Parathyroid adenoma (tissue), 2 donors: ENCODE measurements at regions not wholly inside any gene's neighbourhood (a gene's known extent, or its start where the extent isn't known, plus 50 kb on each side); places are given as distances from the start of the nearest gene placed in this dataset.

ENCODE experiments used
- H2AFZ ChIP-seq: fragments of 300-600 bp; sonication (generic); one replicate; pipeline ENCODE4 v1.7.0; 2017; ENCODE audit warnings: antibody characterized with exemption, mild to moderate bottlenecking
- H3K27ac ChIP-seq: fragments of 300-600 bp; sonication (generic); one replicate; pipeline ENCODE4 v1.7.0; 2017
- H3K27me3 ChIP-seq: fragments of 300-600 bp; sonication (generic); one replicate; pipeline ENCODE4 v1.7.0; 2017; ENCODE audit warnings: low read length; ENCODE audit not compliant: control insufficient read depth, insufficient read depth
- H3K36me3 ChIP-seq: fragments of 300-600 bp; sonication (generic); one replicate; pipeline ENCODE4 v1.7.0; 2017; ENCODE audit warnings: low read length; ENCODE audit not compliant: control insufficient read depth, insufficient read depth
- H3K4me1 ChIP-seq: fragments of 300-600 bp; sonication (generic); one replicate; pipeline ENCODE4 v1.7.0; 2017; ENCODE audit warnings: control low read depth
- H3K4me2 ChIP-seq: fragments of 300-600 bp; sonication (generic); one replicate; pipeline ENCODE4 v1.7.0; 2017; ENCODE audit warnings: low read length
- H3K4me3 ChIP-seq: fragments of 300-600 bp; sonication (generic); one replicate; pipeline ENCODE4 v1.7.0; 2017; ENCODE audit warnings: low read depth, low read length
- H3K79me2 ChIP-seq: fragments of 300-600 bp; sonication (generic); one replicate; pipeline ENCODE4 v1.7.0; 2017; ENCODE audit warnings: control low read depth
- H3K9ac ChIP-seq: fragments of 300-600 bp; sonication (generic); one replicate; pipeline ENCODE4 v1.7.0; 2017; ENCODE audit warnings: mild to moderate bottlenecking
- H3K9me3 ChIP-seq: fragments of 300-600 bp; sonication (generic); one replicate; pipeline ENCODE4 v1.7.0; 2017; ENCODE audit warnings: low read length; ENCODE audit not compliant: control insufficient read depth
- TF ChIP-seq, protein P1 (sequence below): fragments of 300-600 bp; sonication (generic); IDR thresholded peaks from one replicate; pipeline ENCODE4 v1.7.0; 2017; ENCODE audit warnings: antibody characterized with exemption, mild to moderate bottlenecking
- donor health status: primary hyperparathyroidism.

- H3K4me2 ChIP-seq, result no peak overlapping the region
- H3K4me3 ChIP-seq, result no peak overlapping the region
- no peaks in the 10 kb centered on the region for H3K9me3 ChIP-seq
- H3K79me2 ChIP-seq, result no peaks in the 10 kb centered on the region
- H3K27ac ChIP-seq, result no peak overlapping the region
- no peak overlapping the region for H2AFZ ChIP-seq
- no peaks in the 10 kb centered on the region for H3K36me3 ChIP-seq
- no peaks in the 10 kb centered on the region for H3K27me3 ChIP-seq
- no peaks in the 10 kb centered on the region for H3K4me1 ChIP-seq
- TF ChIP-seq, protein P1, sequence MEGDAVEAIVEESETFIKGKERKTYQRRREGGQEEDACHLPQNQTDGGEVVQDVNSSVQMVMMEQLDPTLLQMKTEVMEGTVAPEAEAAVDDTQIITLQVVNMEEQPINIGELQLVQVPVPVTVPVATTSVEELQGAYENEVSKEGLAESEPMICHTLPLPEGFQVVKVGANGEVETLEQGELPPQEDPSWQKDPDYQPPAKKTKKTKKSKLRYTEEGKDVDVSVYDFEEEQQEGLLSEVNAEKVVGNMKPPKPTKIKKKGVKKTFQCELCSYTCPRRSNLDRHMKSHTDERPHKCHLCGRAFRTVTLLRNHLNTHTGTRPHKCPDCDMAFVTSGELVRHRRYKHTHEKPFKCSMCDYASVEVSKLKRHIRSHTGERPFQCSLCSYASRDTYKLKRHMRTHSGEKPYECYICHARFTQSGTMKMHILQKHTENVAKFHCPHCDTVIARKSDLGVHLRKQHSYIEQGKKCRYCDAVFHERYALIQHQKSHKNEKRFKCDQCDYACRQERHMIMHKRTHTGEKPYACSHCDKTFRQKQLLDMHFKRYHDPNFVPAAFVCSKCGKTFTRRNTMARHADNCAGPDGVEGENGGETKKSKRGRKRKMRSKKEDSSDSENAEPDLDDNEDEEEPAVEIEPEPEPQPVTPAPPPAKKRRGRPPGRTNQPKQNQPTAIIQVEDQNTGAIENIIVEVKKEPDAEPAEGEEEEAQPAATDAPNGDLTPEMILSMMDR, result no peak
- no peak overlapping the region for H3K9ac ChIP-seq
These were observed 112.1 kb upstream of the FAM204A start for GRCh38 chr10:118454211-118454610.

- H3K79me2 ChIP-seq, result no peaks in the 10 kb centered on the region
- no peaks in the 10 kb centered on the region for H3K4me1 ChIP-seq
- H3K9ac ChIP-seq, result no peak overlapping the region
- H2AFZ ChIP-seq, result no peak overlapping the region
- H3K4me3 ChIP-seq, result no peak overlapping the region
- no peaks in the 10 kb centered on the region for H3K9me3 ChIP-seq
- no peak overlapping the region for H3K27ac ChIP-seq
- H3K27me3 ChIP-seq, result no peaks in the 10 kb centered on the region
- H3K36me3 ChIP-seq, result no peaks in the 10 kb centered on the region
- TF ChIP-seq, protein P1, result no peak
- H3K4me2 ChIP-seq, result no peak overlapping the region
These were observed 110.0 kb upstream of the FAM204A start for GRCh38 chr10:118452098-118452497.

DNA sequence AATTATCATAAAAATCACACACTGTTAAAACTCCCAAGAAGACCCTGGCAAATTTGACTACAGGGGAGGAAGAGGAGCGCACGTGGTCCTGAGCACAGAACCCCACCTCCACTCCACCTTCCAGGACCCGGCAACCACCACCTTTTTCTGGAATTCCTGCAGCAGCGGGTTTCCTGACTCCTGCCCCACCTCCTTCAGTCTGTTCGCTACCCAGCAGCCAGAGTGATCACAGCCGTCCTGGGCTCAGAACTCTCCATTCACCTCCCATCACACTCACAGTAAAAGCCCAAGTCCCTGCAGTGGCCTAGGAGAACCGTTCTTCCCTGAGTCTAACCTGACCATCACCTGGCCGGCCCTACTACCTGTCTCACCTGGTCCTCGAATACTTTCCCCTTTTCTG, 107.4 kb upstream of the FAM204A start:
- H3K4me1 ChIP-seq, result no peaks in the 10 kb centered on the region
- no peaks in the 10 kb centered on the region for H3K36me3 ChIP-seq
- H3K4me2 ChIP-seq, result no peak overlapping the region
- H3K9ac ChIP-seq, result no peak overlapping the region
- no peak overlapping the region for H3K27ac ChIP-seq
- no peaks in the 10 kb centered on the region for H3K79me2 ChIP-seq
- H3K9me3 ChIP-seq, result no peaks in the 10 kb centered on the region
- no peaks in the 10 kb centered on the region for H3K27me3 ChIP-seq
- H3K4me3 ChIP-seq, result no peak overlapping the region
- no peak overlapping the region for H2AFZ ChIP-seq
- TF ChIP-seq, protein P1, result no peak

GRCh38 chr10:118448744-118449143, 106.6 kb upstream of the FAM204A start:
- H3K79me2 ChIP-seq, result no peaks in the 10 kb centered on the region
- H3K27me3 ChIP-seq, result no peaks in the 10 kb centered on the region
- no peaks in the 10 kb centered on the region for H3K9me3 ChIP-seq
- no peaks in the 10 kb centered on the region for H3K4me1 ChIP-seq
- TF ChIP-seq, protein P1, result no peak
- no peak overlapping the region for H2AFZ ChIP-seq
- no peak overlapping the region for H3K9ac ChIP-seq
- no peaks in the 10 kb centered on the region for H3K36me3 ChIP-seq
- no peak overlapping the region for H3K4me2 ChIP-seq
- no peak overlapping the region for H3K4me3 ChIP-seq
- H3K27ac ChIP-seq, result no peak overlapping the region

DNA sequence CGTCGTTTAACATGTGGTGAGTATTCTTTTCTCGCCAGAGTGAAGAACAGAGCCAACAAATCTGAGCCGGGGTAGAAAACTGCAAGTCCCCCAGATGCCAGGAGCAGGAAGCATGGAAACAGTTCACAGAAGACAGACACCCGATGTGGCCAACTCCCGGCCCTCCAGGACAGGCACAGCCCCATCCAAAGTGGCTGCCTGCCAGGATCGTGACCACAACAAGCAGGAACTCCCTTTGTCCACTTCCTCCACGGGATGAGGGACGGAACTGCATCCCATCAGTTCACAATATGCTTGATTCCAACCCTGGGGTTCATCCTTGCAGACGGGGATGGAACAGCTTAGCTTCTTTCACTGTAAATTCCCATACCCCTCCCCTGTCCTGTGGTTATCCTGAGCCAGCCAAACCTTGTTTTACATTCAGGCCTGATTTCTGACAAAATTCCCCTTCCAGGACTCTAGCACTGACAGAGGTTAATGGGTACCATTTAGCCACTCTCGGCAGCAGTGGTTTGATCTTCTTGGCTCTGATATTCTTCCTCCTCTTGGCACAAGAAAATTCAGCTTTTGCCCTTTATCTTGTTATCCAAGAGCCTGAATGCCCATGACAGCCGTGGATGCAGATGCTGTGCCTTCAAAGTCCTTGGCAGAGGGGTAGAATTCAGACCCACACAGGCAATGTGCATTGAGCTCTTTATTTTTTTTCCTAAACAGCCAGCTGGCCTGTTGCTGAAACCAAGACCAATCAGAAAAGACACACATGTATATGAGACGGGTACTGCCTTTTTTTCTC, 105.5 kb upstream of the FAM204A start:
- no peaks in the 10 kb centered on the region for H3K36me3 ChIP-seq
- no peak overlapping the region for H3K9ac ChIP-seq
- H2AFZ ChIP-seq, result no peak overlapping the region
- no peaks in the 10 kb centered on the region for H3K79me2 ChIP-seq
- H3K27me3 ChIP-seq, result no peaks in the 10 kb centered on the region
- H3K4me3 ChIP-seq, result no peak overlapping the region
- H3K4me1 ChIP-seq, result no peaks in the 10 kb centered on the region
- H3K27ac ChIP-seq, result no peak overlapping the region
- H3K9me3 ChIP-seq, result no peaks in the 10 kb centered on the region
- no peak overlapping the region for H3K4me2 ChIP-seq
- TF ChIP-seq, protein P1, result no peak
